ENCODE measurements at regions not wholly inside any gene's neighbourhood (a gene's known extent, or its start where the extent isn't known, plus 50 kb on each side); places are given as distances from the start of the nearest gene placed in this dataset.

- H3K4me3 ChIP-seq (ENCODE audit: low read depth in 1 of 3, low read length in 3 of 3), result peak overlapping the region in 2 of 3 donors; percentile 25 to 47
- peak overlapping the region in 1 of 2 donors; percentile 54 for H3K27ac ChIP-seq (ENCODE audit: low read depth in 1 of 2, low read length in 2 of 2)
- H3K9ac ChIP-seq (ENCODE audit: low read depth in 1 of 2, low read length in 2 of 2), result peak overlapping the region; percentile 61 to 65
- 37% methylated on average over 3 of the region's 3 CpGs for WGBS
- no peaks in the 10 kb centered on the region for H3K36me3 ChIP-seq (ENCODE audit: control insufficient read depth in 4 of 4, insufficient read depth in 3 of 4, low read depth in 1 of 4, low read length in 3 of 4)
- peaks cover 3 to 15% (median 5%) of the 10 kb centered on the region in 4 donors for H3K4me1 ChIP-seq (ENCODE audit: control insufficient read depth in 4 of 4, insufficient read depth in 4 of 4, low read length in 3 of 4)
- DNase-seq (ENCODE audit: low spot score), result no peak
- no peaks in the 10 kb centered on the region for H3K27me3 ChIP-seq (ENCODE audit: control insufficient read depth in 4 of 4, insufficient read depth in 4 of 4, low read length in 3 of 4)
- TF ChIP-seq SP1 (IDR thresholded peaks at IDR 0.05) (no peak), MAX (IDR thresholded peaks at IDR 0.05) (peak; percentile 11), HNF4A (conservative IDR thresholded peaks at IDR 0.05) (peak in 1 of 2 donors; percentile 3), REST (IDR thresholded peaks at IDR 0.05) (peak; percentile 21), RXRA (IDR thresholded peaks at IDR 0.05) (peak in 1 of 2 donors; percentile 18), YY1 (IDR thresholded peaks at IDR 0.05) (peak; percentile 39), TAF1 (conservative IDR thresholded peaks at IDR 0.05) (no peak)
- H3K9me3 ChIP-seq (ENCODE audit: control insufficient read depth in 4 of 4, low read length in 3 of 4), result no peaks in the 10 kb centered on the region
Measured at GRCh38 chr7:46137725-46138124, 216.7 kb upstream of the IGFBP3 start.

- H3K4me3 ChIP-seq (ENCODE audit: low read depth in 1 of 3, low read length in 3 of 3), result no peak overlapping the region
- H3K9ac ChIP-seq (ENCODE audit: low read depth in 1 of 2, low read length in 2 of 2), result no peak overlapping the region
- no peaks in the 10 kb centered on the region for H3K27me3 ChIP-seq (ENCODE audit: control insufficient read depth in 4 of 4, insufficient read depth in 4 of 4, low read length in 3 of 4)
- TF ChIP-seq REST (IDR thresholded peaks at IDR 0.05), result no peak
- TF ChIP-seq EGR1 (IDR thresholded peaks at IDR 0.05; ENCODE audit: low read depth in 2 of 2), result no peak
- no peak for TF ChIP-seq TAF1 (conservative IDR thresholded peaks at IDR 0.05)
- TF ChIP-seq NR2F2 (IDR thresholded peaks at IDR 0.05), result no peak
- no peak for TF ChIP-seq ZBTB33 (IDR thresholded peaks at IDR 0.05)
- TF ChIP-seq SP1 (IDR thresholded peaks at IDR 0.05), result no peak
- no peak for TF ChIP-seq FOXA1 (IDR thresholded peaks at IDR 0.05)
- TF ChIP-seq MAX (IDR thresholded peaks at IDR 0.05), result no peak
- no peak for TF ChIP-seq RXRA (IDR thresholded peaks at IDR 0.05)
- no peak for TF ChIP-seq ATF3 (IDR thresholded peaks at IDR 0.05)
- no peak for TF ChIP-seq RAD21 (IDR thresholded peaks at IDR 0.05)
- TF ChIP-seq CTCF (IDR thresholded peaks at IDR 0.05; ENCODE audit: low read depth, low read length, missing input control), result no peak
- no peak for TF ChIP-seq HNF4A (conservative IDR thresholded peaks at IDR 0.05)
- no peak for TF ChIP-seq FOXA2 (IDR thresholded peaks at IDR 0.05)
- no peak for TF ChIP-seq JUND (IDR thresholded peaks at IDR 0.05)
- TF ChIP-seq YY1 (IDR thresholded peaks at IDR 0.05), result no peak
- H3K4me1 ChIP-seq (ENCODE audit: control insufficient read depth in 4 of 4, insufficient read depth in 4 of 4, low read length in 3 of 4), result peaks cover 3 to 15% (median 5%) of the 10 kb centered on the region in 4 donors
- H3K27ac ChIP-seq (ENCODE audit: low read depth in 1 of 2, low read length in 2 of 2), result no peak overlapping the region
- no peaks in the 10 kb centered on the region for H3K36me3 ChIP-seq (ENCODE audit: control insufficient read depth in 4 of 4, insufficient read depth in 3 of 4, low read depth in 1 of 4, low read length in 3 of 4)
- no peak for DNase-seq (ENCODE audit: low spot score)
- H3K9me3 ChIP-seq (ENCODE audit: control insufficient read depth in 4 of 4, low read length in 3 of 4), result no peaks in the 10 kb centered on the region
Measured at GRCh38 chr7:46135557-46135956, 214.5 kb upstream of the IGFBP3 start.

All from liver (tissue), 8 donors.